GM19463 (cell line): ENCODE measurements at regions not wholly inside any gene's neighbourhood (a gene's known extent, or its start where the extent isn't known, plus 50 kb on each side); places are given as distances from the start of the nearest gene placed in this dataset.
"Not testable (repeated sequence)": the region's sequence is repeated elsewhere in the genome, so short reads cannot be mapped to it uniquely, and the experiment has no call there.

Source experiments
- ATAC-seq: cut with Tn5 transposase; IDR thresholded peaks from one replicate; pipeline ENCODE4 v1.9.1; 2021; ENCODE audit warnings: mild to moderate bottlenecking, moderate library complexity; ENCODE audit not compliant: unreplicated experiment

DNA sequence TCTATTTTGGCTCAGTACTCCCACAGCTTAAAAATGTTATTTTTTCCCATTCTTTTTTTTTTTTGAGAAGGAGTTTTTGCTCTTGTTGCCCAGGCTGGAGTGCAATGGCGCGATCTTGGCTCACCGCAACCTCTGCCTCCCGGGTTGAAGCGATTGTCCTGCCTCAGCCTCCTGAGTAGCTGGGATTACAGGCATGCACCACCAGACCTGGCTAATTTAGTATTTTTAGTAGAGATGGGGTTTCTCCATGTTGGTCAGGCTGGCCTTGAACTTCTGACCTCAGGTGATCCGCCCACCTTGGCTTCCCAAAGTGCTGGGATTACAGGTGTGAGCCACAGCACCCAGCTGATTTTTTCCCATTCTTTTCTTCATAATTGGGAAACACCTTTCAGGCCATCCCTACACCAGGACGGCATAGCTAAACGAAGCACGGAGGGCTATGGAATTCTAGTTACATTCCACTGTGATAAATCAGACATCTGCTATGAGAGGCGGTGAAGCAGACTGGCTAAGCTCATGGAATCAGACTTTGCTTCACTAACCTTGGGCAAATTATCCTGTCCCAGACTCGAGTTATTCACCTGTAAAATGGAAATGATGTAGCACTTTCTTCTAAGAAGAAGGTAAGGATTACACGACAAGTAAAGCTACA is 68.7 kb upstream of the ZFAND5 start:
- not testable (repeated sequence) for ATAC-seq

DNA sequence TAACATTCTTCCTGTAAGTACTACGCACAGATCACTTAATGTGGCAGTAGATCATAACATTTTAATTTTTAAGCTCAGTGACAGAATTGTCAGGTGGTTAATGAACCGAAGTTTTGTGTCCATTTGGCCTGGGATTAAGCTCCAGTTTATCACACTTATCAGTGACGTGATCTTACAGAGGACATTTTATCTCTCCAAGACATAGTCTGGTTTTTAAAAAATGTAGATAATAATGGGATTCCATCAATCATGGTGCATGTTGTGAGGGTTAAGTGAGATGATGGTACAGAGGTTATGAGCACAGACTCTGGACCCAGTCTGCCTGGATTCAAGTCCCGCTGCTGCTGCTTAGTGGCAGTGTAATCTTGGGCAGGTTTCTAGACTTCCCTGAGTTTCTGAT is 66.0 kb upstream of the ZFAND5 start:
- ATAC-seq, result no peak

DNA sequence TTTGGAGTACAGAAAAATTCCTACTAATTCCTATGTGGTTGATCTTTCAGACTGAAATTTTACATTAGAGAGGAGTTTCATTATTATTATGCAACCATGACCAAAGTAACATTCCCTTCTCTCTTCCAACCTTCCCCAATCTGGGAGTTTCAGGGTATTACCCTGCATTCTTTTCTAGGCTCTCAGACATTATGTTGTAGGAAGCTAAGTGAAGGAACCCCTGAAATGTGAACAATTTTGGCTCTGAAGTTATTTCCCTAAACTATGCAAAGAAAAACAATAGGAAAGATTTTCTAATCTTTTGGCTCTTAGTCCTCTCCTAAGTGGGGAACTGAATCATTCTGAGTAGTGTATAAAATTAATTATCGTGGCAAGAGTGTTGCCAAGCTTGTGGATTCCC is 63.3 kb upstream of the ZFAND5 start:
- ATAC-seq, result no peak

DNA sequence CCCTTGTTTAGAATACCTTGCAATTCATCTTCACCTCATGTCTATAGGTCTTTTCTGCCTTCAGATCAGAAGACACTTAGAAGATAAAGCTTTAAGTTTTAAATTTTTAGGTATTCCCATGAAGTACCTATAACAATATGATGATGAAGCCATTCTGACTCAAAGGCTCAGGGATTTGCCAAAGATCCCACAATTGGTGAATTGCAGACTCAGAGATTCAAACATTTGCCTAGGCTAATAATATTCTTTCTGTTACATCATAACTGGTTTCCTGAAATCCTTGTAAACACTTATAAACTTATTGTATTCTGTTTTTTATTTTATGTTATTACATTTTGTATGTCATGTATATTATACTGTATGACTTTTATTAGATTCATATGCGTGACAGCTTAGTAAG is 62.8 kb upstream of the ZFAND5 start:
- ATAC-seq, result no peak

DNA sequence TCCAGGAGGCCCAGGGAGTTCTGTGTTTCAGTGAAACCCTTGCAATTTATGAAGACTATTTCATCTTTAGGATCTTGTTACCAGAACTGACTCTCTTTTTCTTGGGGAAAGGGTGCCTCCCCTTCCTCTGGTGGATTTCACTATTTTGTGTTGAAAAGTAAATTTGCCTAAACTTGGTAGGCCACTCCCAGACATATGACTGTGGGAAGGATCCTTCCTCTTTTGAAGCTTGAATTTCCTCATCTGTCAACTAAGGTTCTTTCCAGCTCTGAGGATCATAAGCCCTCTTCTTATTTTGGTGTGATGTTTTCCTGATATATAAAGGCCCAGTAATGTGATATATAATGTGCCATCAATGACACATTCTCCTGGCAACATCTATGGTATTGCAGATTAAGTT is 59.1 kb upstream of the ZFAND5 start:
- ATAC-seq, result no peak

DNA sequence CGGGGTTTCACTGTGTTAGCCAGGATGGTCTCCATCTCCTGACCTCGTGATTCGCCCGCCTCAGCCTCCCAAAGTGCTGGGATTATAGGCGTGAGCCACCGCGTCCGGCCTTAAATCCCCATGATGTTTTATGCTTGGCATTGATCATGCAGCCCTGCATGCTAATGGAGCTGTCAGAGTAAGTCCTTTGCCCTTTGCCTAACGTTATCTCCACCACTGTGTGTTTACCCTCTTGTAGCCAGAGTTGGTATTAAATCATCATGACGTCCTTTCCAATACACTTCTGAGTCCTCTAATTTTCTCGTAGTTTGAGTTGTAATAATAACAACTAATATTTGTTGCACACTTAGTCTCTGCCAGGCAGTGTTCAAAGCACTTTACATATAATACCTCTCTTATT is 57.2 kb upstream of the ZFAND5 start:
- no peak for ATAC-seq

DNA sequence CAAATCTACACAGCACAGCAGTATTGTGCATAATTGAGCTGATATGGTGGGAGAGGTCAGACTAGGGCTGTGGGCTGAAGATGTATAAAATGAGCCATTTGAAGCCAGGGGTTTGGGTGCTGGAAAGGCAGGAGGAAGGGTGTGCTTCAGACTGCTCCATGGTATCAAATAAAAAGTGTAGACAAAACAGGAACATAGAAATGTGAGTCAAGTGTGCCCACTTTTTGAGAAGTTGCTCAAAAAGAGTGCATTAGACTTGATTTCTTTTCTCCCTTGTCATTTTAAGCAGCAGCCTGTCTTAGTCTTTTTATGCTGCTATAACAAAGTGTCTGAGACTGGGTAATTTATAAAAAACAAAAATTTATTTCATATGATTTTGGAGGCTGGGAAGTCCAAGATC is 55.8 kb upstream of the ZFAND5 start:
- ATAC-seq, result no peak

DNA sequence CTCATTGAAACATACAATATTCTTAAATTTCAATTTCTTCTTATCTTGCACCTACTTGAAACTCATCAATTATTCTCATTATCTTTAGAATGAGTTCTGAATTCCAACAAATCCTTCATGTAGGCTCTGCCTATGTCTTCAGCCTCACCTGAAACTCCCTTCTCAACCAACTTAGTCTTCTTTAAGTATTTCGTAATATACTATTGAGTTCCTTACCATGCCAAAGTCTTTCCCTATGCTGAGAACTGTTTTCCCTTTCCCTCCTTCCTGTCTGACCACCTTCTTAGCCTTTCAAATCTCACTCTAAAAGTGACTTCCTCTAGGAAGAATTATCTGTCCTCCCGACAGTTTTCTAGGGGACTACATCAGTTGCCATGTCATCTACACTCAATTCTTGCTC is 50.9 kb upstream of the ZFAND5 start:
- ATAC-seq, result no peak

DNA sequence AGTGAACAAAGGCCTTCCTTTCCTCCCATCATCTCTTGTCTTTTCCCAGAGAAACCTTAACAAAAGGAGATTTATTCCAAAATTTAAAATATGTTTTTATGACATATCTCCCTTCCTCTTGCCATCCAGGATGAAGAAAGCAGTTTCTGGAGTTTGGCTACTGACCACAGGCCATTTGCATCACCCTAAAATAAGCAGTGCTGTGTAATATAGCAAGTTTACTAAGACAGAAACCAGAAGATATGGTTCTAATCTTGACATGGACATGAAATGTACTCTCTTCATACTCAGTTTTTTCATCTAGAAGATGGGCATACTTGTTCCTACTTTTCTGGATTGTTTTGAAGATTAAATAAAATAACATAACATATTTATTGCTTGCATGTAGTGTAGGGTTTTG is 50.2 kb upstream of the ZFAND5 start:
- peak; percentile 54 for ATAC-seq
